ENCODE measurements at regions not wholly inside any gene's neighbourhood (a gene's known extent, or its start where the extent isn't known, plus 50 kb on each side); places are given as distances from the start of the nearest gene placed in this dataset.

- ChIA-PET CTCF (no interaction called here), POLR2A (no interaction called here)
- no peak for DNase-seq (ENCODE audit: low read depth, low spot score)
- no TSS peak for BruUV-seq (replicated peaks)
- H3K4me3 ChIP-seq (ENCODE audit: low read depth in 2 of 2, low read length in 2 of 2), result no peak overlapping the region
- no peak overlapping the region for H3K27ac ChIP-seq (ENCODE audit: low read length)
- H3K36me3 ChIP-seq (ENCODE audit: control insufficient read depth, insufficient read depth, low read length), result no peaks in the 10 kb centered on the region; the same call in 1 of the 2 replicates
- H3K9me3 ChIP-seq (ENCODE audit: control insufficient read depth, insufficient read depth, low read depth, low read length), result no peaks in the 10 kb centered on the region
- H3K4me1 ChIP-seq (ENCODE audit: control insufficient read depth, insufficient read depth, low read length), result no peaks in the 10 kb centered on the region
- intact Hi-C loops (cut with micrococcal nuclease; ENCODE audit: unreplicated experiment) (no loop called here), in situ Hi-C loops (cut with HindIII; ENCODE audit: low pct_unique_long_range_greater_than_20kb, low sequenced_read_pairs) (no loop called here)
- no peaks in the 10 kb centered on the region for H3K27me3 ChIP-seq (ENCODE audit: control insufficient read depth, insufficient read depth, low read length)
- TF ChIP-seq, protein P1, sequence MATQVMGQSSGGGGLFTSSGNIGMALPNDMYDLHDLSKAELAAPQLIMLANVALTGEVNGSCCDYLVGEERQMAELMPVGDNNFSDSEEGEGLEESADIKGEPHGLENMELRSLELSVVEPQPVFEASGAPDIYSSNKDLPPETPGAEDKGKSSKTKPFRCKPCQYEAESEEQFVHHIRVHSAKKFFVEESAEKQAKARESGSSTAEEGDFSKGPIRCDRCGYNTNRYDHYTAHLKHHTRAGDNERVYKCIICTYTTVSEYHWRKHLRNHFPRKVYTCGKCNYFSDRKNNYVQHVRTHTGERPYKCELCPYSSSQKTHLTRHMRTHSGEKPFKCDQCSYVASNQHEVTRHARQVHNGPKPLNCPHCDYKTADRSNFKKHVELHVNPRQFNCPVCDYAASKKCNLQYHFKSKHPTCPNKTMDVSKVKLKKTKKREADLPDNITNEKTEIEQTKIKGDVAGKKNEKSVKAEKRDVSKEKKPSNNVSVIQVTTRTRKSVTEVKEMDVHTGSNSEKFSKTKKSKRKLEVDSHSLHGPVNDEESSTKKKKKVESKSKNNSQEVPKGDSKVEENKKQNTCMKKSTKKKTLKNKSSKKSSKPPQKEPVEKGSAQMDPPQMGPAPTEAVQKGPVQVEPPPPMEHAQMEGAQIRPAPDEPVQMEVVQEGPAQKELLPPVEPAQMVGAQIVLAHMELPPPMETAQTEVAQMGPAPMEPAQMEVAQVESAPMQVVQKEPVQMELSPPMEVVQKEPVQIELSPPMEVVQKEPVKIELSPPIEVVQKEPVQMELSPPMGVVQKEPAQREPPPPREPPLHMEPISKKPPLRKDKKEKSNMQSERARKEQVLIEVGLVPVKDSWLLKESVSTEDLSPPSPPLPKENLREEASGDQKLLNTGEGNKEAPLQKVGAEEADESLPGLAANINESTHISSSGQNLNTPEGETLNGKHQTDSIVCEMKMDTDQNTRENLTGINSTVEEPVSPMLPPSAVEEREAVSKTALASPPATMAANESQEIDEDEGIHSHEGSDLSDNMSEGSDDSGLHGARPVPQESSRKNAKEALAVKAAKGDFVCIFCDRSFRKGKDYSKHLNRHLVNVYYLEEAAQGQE (IDR thresholded peaks at IDR 0.05; ENCODE audit: insufficient read depth in 1 of 2, low read depth in 2 of 2, low read length in 1 of 2), result no peak
- TF ChIP-seq CTCF (IDR thresholded peaks at IDR 0.05) (no peak), SIN3A (IDR thresholded peaks at IDR 0.05; ENCODE audit: borderline replicate concordance, insufficient read depth, low read depth, low read length) (no peak)
- ATAC-seq, result no peak
Observed at GRCh38 chr17:53765609-53766008, 57.1 kb upstream of the KIF2B start.

- POLR2A ChIA-PET, result no interaction called here
- DNase-seq (ENCODE audit: low read depth, low spot score) (no peak), ATAC-seq (no peak)
- Histone ChIP-seq H3K27ac (ENCODE audit: low read length) (no peak overlapping the region), H3K36me3 (ENCODE audit: control insufficient read depth, insufficient read depth, low read length) (no peaks in the 10 kb centered on the region; the same call in 1 of the 2 replicates), H3K27me3 (ENCODE audit: control insufficient read depth, insufficient read depth, low read length) (no peaks in the 10 kb centered on the region), H3K4me3 (ENCODE audit: low read depth in 2 of 2, low read length in 2 of 2) (no peak overlapping the region), H3K9me3 (ENCODE audit: control insufficient read depth, insufficient read depth, low read depth, low read length) (no peaks in the 10 kb centered on the region), H3K4me1 (ENCODE audit: control insufficient read depth, insufficient read depth, low read length) (no peaks in the 10 kb centered on the region)
- intact Hi-C loops (cut with micrococcal nuclease; ENCODE audit: unreplicated experiment), result no loop called here
- TF ChIP-seq CTCF (IDR thresholded peaks at IDR 0.05) (no peak), SIN3A (IDR thresholded peaks at IDR 0.05; ENCODE audit: borderline replicate concordance, insufficient read depth, low read depth, low read length) (no peak), TCF7L2 (IDR thresholded peaks at IDR 0.05; ENCODE audit: low read depth, low read length) (no peak), POLR2AphosphoS5 (IDR thresholded peaks at IDR 0.05; ENCODE audit: low read depth, low read length) (no peak)
- TF ChIP-seq, protein P1 (IDR thresholded peaks at IDR 0.05; ENCODE audit: insufficient read depth in 1 of 2, low read depth in 2 of 2, low read length in 1 of 2), result no peak
- CTCF ChIA-PET, result no interaction called here
- no TSS peak for BruUV-seq (replicated peaks)
- in situ Hi-C loops (cut with HindIII; ENCODE audit: low pct_unique_long_range_greater_than_20kb, low sequenced_read_pairs), result no loop called here
Observed at GRCh38 chr17:53765129-53765528, 57.6 kb upstream of the KIF2B start.

Measured in Panc1 (cell line).